Kidney (tissue), 13 donors: ENCODE measurements at regions not wholly inside any gene's neighbourhood (a gene's known extent, or its start where the extent isn't known, plus 50 kb on each side); places are given as distances from the start of the nearest gene placed in this dataset.

Experiments used
- DNase-seq, 5 donors: peaks; one replicate each; pipeline ENCODE4 v3.0.0-alpha.2; 2013 to 2020
- FAIRE-seq: peaks from 2 replicates; lab custom pipeline; 2012; peaks lifted over from hg19 to GRCh38; lab: Jason Lieb, UNC
- H3K27ac ChIP-seq, 2 donors: one replicate each; pipeline ENCODE4 v1.7.0; 2013; ENCODE audit warnings: low read depth in 2 of 2, low read length in 2 of 2, inconsistent platforms in 1 of 2
- H3K27me3 ChIP-seq: one replicate; pipeline ENCODE4 v1.7.1; 2013; ENCODE audit warnings: low read length, inconsistent platforms; ENCODE audit not compliant: control insufficient read depth, insufficient read depth
- H3K36me3 ChIP-seq, 3 donors: one replicate each; pipeline versions ENCODE4 v1.7.0 to v1.7.1; 2013; ENCODE audit warnings: low read length in 3 of 3, control low read depth in 1 of 3, inconsistent platforms in 1 of 3; ENCODE audit not compliant: insufficient read depth in 3 of 3, control insufficient read depth in 2 of 3
- H3K4me1 ChIP-seq, 3 donors: one replicate each; pipeline versions ENCODE4 v1.7.0 to v1.7.1; 2013; ENCODE audit warnings: low read length in 3 of 3, inconsistent platforms in 1 of 3, low read depth in 1 of 3; ENCODE audit not compliant: control insufficient read depth in 2 of 3, insufficient read depth in 2 of 3
- H3K4me3 ChIP-seq, 3 donors: one replicate each; pipeline versions ENCODE4 v1.7.0 to v1.8.1; 2013; ENCODE audit warnings: low read length in 3 of 3, control low read depth in 1 of 3, inconsistent platforms in 1 of 3
- H3K9ac ChIP-seq, 3 donors: one replicate each; pipeline versions ENCODE4 v1.7.0 to v1.7.1; 2013; ENCODE audit warnings: low read length in 3 of 3, control low read depth in 1 of 3, inconsistent platforms in 1 of 3
- H3K9me3 ChIP-seq, 3 donors: one replicate each; pipeline versions ENCODE4 v1.7.0 to v1.7.1; 2013; ENCODE audit warnings: low read length in 3 of 3, control low read depth in 1 of 3, inconsistent platforms in 1 of 3; ENCODE audit not compliant: control insufficient read depth in 2 of 3, insufficient read depth in 1 of 3
- CTCF ChIP-seq: IDR thresholded peaks from 3 replicates; pipeline ENCODE4 v1.5.1; 2012; ENCODE audit warnings: mild to moderate bottlenecking, moderate library complexity, borderline replicate concordance; ENCODE audit not compliant: insufficient read depth; ENCODE audit errors: extremely low read depth
- intact Hi-C: fragments of 100-400 bp; cut with DNase I; formaldehyde crosslinking; loops from one replicate; pipeline ENCODE4 v1.11.1; 2022
- donor health status: control.
- donor health status: control.
- donor health status: control.
- donor health status: control.
- donor health status: control.
- donor health status: DM: yes; HTN: yes; CAD: no.
- donor health status: Normal renal cell carcinoma (clear cell type).

DNA sequence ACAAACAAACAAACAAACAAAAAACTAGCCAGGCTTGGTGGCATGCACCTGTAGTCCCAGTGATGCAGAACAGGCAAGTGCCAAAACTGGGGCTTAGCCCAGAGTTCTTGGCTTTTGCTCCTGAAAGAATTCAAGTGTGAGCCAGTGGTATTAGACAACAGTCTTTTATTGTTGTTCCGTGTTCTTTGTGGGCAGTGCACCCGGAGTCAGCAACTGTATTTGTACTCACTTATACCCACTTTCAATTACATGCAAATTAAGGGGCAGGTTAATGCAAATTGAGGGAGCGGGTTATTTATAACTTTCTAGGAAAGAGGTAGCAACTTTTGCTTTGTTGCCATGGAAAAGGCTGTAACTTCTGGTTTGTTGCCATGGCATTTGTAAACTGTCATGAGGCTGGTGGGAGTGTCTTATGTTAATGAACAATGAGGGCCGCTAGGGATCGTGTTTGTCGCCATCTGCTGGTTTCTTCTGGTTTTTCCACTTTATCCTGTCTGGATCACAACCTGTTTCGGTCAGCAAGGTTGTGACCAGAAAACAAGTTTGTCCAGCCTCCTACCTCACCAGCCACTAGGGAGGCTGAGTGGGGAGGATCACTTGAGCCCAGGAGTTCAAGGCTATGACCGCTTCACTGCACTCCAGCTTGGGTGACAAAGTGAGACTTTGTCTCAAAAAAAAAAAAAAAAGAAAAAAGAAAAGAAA, 88.8 kb upstream of the ESX1 start:
- no peaks in the 10 kb centered on the region for H3K27me3 ChIP-seq
- FAIRE-seq (peak; percentile 74), DNase-seq (peak in 4 of 5 donors; percentile 41 to 72 (median 58))
- no peak for TF ChIP-seq CTCF
- intact Hi-C loops: no loop called here
- no peak overlapping the region for H3K27ac ChIP-seq
- no peaks in the 10 kb centered on the region for H3K9me3 ChIP-seq
- no peak overlapping the region for H3K9ac ChIP-seq
- no peaks in the 10 kb centered on the region for H3K36me3 ChIP-seq
- no peaks in the 10 kb centered on the region for H3K4me1 ChIP-seq
- H3K4me3 ChIP-seq: no peak overlapping the region

DNA sequence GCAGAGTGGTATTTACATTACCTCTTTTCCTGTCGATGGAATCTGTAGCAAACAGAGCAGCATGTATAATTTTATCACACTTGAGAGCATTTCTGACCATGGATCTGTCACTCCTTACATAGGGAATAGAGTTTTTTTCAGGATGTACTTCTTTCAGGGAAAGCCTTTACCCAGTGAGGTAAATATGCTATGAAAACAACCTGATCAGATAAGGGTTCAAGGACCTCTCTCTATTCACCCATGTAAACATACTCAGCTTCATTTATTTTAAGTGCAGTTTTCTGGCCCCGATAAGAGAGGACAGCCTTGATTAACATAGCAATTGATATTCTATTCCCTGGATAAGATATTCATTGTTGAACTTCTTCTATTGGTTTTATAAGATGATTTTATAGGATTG, 87.3 kb upstream of the ESX1 start:
- Histone ChIP-seq H3K4me3 (no peak overlapping the region), H3K36me3 (no peaks in the 10 kb centered on the region), H3K27ac (no peak overlapping the region), H3K27me3 (no peaks in the 10 kb centered on the region), H3K9me3 (no peaks in the 10 kb centered on the region), H3K9ac (no peak overlapping the region), H3K4me1 (no peaks in the 10 kb centered on the region)
- intact Hi-C loops: no loop called here
- DNase-seq (no peak), FAIRE-seq (no peak)
- no peak for TF ChIP-seq CTCF

- Histone ChIP-seq H3K9me3 (no peaks in the 10 kb centered on the region), H3K4me3 (no peak overlapping the region), H3K27me3 (no peaks in the 10 kb centered on the region), H3K36me3 (no peaks in the 10 kb centered on the region), H3K27ac (no peak overlapping the region), H3K4me1 (no peaks in the 10 kb centered on the region), H3K9ac (no peak overlapping the region)
- no peak for FAIRE-seq
- TF ChIP-seq CTCF: no peak
- intact Hi-C loops: no loop called here
- no peak for DNase-seq
Measured at GRCh38 chrX:104335756-104336155, 81.0 kb upstream of the ESX1 start.

GRCh38 chrX:104334971-104335370, 80.2 kb upstream of the ESX1 start:
- DNase-seq (no peak), FAIRE-seq (no peak)
- H3K4me1 ChIP-seq: no peaks in the 10 kb centered on the region
- no peaks in the 10 kb centered on the region for H3K36me3 ChIP-seq
- no peak overlapping the region for H3K27ac ChIP-seq
- intact Hi-C loops: no loop called here
- no peaks in the 10 kb centered on the region for H3K9me3 ChIP-seq
- H3K27me3 ChIP-seq: no peaks in the 10 kb centered on the region
- H3K9ac ChIP-seq: no peak overlapping the region
- no peak overlapping the region for H3K4me3 ChIP-seq
- TF ChIP-seq CTCF: no peak
